Lung microvascular endothelial cell (primary cell): ENCODE measurements at regions not wholly inside any gene's neighbourhood (a gene's known extent, or its start where the extent isn't known, plus 50 kb on each side); places are given as distances from the start of the nearest gene placed in this dataset.
"Not testable (repeated sequence)": the region's sequence is repeated elsewhere in the genome, so short reads cannot be mapped to it uniquely, and the experiment has no call there.

Experiments
- DNase-seq, 2 donors: peaks; one replicate each; pipeline versions ENCODE4 v3.0.0 to v3.0.0-alpha.2; 2010; ENCODE audit warnings: low read depth in 2 of 2

- no peak for DNase-seq
These were observed 72.6 kb upstream of the TARDBP start for GRCh38 chr1:10939654-10940450.

GRCh38 chr1:10940451-10940804, 72.0 kb upstream of the TARDBP start:
- DNase-seq = no peak

GRCh38 chr1:10940838-10941237, 71.6 kb upstream of the TARDBP start:
- DNase-seq = no peak

- peak; percentile 26 to 52 for DNase-seq
These were observed 70.4 kb upstream of the TARDBP start for GRCh38 chr1:10941891-10942541.

- DNase-seq = no peak
These were observed 69.9 kb upstream of the TARDBP start for GRCh38 chr1:10942542-10942912.

- no peak for DNase-seq
These were observed 69.4 kb upstream of the TARDBP start for GRCh38 chr1:10943041-10943440.

- DNase-seq = peak; percentile 17 to 21
These were observed 68.3 kb upstream of the TARDBP start for GRCh38 chr1:10943991-10944730.

- DNase-seq = no peak
These were observed 66.4 kb upstream of the TARDBP start for GRCh38 chr1:10945991-10946509.

GRCh38 chr1:10947181-10947580, 65.3 kb upstream of the TARDBP start:
- DNase-seq = no peak

- DNase-seq = no peak
These were observed 64.6 kb upstream of the TARDBP start for GRCh38 chr1:10947691-10948462.

- DNase-seq = no peak
These were observed 64.0 kb upstream of the TARDBP start for GRCh38 chr1:10948463-10948775.

GRCh38 chr1:10950316-10951172, 61.9 kb upstream of the TARDBP start:
- DNase-seq = no peak

- not testable (repeated sequence) for DNase-seq
These were observed 61.2 kb upstream of the TARDBP start for GRCh38 chr1:10951298-10951697.

GRCh38 chr1:10951961-10952360, 60.5 kb upstream of the TARDBP start:
- DNase-seq = no peak

- no peak for DNase-seq
These were observed 58.8 kb upstream of the TARDBP start for GRCh38 chr1:10953505-10954193.

- DNase-seq = no peak
These were observed 55.3 kb upstream of the TARDBP start for GRCh38 chr1:10957133-10957532.

- DNase-seq = no peak
These were observed 53.8 kb upstream of the TARDBP start for GRCh38 chr1:10958614-10959013.

- peak; percentile 62 to 79 for DNase-seq
These were observed 51.8 kb upstream of the TARDBP start for GRCh38 chr1:10960411-10961299.

- no peak for DNase-seq
These were observed 51.1 kb upstream of the TARDBP start for GRCh38 chr1:10961300-10961833.
